HFFc6 (cell line): ENCODE measurements at regions not wholly inside any gene's neighbourhood (a gene's known extent, or its start where the extent isn't known, plus 50 kb on each side); places are given as distances from the start of the nearest gene placed in this dataset.

Experiments
- DNase-seq: peaks from one replicate; pipeline ENCODE4 v3.0.0-alpha.2; 2018
- H3K27ac Mint-ChIP-seq: 2 replicates; pipeline ENCODE4 v1.8.0; 2020; ENCODE audit warnings: mild to moderate bottlenecking, mixed read lengths
- H3K27me3 Mint-ChIP-seq: 2 replicates; pipeline ENCODE4 v1.8.0; 2021; ENCODE audit warnings: mild to moderate bottlenecking, moderate library complexity, mixed read lengths; ENCODE audit not compliant: insufficient read depth
- H3K36me3 Mint-ChIP-seq: 2 replicates; pipeline ENCODE4 v1.8.0; 2021; ENCODE audit warnings: low read depth, mixed read lengths
- H3K4me1 Mint-ChIP-seq: 2 replicates; pipeline ENCODE4 v1.8.0; 2020; ENCODE audit warnings: low read depth, mixed read lengths
- H3K4me3 Mint-ChIP-seq: 2 replicates; pipeline ENCODE4 v1.8.0; 2020; ENCODE audit warnings: mild to moderate bottlenecking, moderate library complexity, mixed read lengths
- H3K9me3 Mint-ChIP-seq: 2 replicates; pipeline ENCODE4 v1.8.0; 2020; ENCODE audit warnings: mild to moderate bottlenecking, mixed read lengths
- TF ChIP-seq, protein P1 (sequence below): fragments of 200-600 bp; sonication (generic); IDR thresholded peaks from 2 replicates; pipeline ENCODE4 v1.5.0; 2021; ENCODE audit warnings: antibody characterized with exemption, mild to moderate bottlenecking

DNA sequence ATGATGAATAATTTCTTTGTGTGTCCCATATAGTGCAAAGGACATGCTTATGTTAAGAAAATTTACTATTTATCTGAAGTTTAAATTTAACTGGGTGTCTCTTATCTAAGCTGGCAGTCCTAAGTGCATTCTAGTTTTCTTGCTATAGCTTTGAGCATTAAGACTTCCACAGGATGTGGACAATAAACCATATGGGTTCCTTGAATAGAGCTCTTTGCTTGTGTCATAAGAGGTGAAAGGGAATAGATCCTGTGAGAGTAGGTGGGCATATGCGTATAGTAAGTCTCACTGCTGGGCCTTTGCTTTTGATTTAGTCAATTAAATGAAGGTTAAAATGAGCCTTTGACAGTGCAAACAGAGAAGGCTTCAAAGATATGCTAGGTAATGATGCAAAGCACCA is 223.4 kb upstream of the GYPA start:
- DNase-seq: no peak
- Mint-ChIP-seq H3K4me1 (no peaks in the 10 kb centered on the region), H3K27me3 (peaks cover 11% of the 10 kb centered on the region), H3K36me3 (no peaks in the 10 kb centered on the region), H3K9me3 (no peaks in the 10 kb centered on the region), H3K4me3 (no peak overlapping the region), H3K27ac (no peak overlapping the region)
- TF ChIP-seq, protein P1, sequence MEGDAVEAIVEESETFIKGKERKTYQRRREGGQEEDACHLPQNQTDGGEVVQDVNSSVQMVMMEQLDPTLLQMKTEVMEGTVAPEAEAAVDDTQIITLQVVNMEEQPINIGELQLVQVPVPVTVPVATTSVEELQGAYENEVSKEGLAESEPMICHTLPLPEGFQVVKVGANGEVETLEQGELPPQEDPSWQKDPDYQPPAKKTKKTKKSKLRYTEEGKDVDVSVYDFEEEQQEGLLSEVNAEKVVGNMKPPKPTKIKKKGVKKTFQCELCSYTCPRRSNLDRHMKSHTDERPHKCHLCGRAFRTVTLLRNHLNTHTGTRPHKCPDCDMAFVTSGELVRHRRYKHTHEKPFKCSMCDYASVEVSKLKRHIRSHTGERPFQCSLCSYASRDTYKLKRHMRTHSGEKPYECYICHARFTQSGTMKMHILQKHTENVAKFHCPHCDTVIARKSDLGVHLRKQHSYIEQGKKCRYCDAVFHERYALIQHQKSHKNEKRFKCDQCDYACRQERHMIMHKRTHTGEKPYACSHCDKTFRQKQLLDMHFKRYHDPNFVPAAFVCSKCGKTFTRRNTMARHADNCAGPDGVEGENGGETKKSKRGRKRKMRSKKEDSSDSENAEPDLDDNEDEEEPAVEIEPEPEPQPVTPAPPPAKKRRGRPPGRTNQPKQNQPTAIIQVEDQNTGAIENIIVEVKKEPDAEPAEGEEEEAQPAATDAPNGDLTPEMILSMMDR: no peak

DNA sequence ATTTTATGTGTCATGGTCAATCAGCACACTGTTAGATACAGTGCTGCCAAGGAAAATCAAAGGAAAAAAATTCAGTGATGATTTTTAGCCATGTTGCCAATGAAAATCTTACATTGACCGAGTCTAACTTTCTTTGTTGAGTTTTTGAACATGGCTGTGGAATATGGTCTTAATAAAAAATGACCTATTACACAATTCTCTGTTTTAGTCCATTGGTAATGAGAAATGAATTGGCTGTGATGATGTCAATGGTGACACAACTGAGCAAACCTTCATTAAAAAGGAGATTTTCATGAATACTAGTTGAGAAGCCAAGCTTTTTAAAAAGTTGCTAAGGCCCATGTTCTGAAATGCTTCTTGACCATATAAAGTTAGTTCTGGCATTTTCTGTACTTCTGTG is 225.9 kb upstream of the GYPA start:
- Mint-ChIP-seq H3K36me3 (no peaks in the 10 kb centered on the region), H3K27ac (no peak overlapping the region), H3K9me3 (no peaks in the 10 kb centered on the region), H3K4me3 (no peak overlapping the region), H3K4me1 (no peaks in the 10 kb centered on the region), H3K27me3 (peaks cover 2% of the 10 kb centered on the region)
- TF ChIP-seq, protein P1: no peak
- no peak for DNase-seq

DNA sequence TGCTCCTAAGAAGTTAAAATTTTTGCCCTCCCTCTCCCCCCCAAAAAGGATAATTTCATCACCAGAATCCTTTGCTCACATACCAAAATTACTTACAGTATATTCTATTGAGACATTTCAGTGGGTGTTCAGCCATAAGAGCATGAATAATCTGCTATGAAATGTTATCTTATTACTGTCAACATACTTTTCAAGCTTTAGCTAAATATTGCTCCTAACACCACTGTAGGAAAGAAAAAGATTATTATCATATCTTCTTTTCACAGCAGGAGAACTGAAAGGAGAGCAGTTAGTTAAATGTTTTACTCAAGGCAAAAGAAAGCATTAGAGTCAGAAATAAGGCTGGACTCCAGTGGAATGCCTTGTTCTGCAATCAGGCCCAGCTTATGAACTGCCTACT is 231.0 kb upstream of the GYPA start:
- no peak for DNase-seq
- Mint-ChIP-seq H3K27ac (no peak overlapping the region), H3K9me3 (no peaks in the 10 kb centered on the region), H3K27me3 (no peaks in the 10 kb centered on the region; the same call in 1 of the 2 replicates), H3K36me3 (no peaks in the 10 kb centered on the region), H3K4me3 (no peak overlapping the region), H3K4me1 (no peaks in the 10 kb centered on the region)
- TF ChIP-seq, protein P1: no peak

DNA sequence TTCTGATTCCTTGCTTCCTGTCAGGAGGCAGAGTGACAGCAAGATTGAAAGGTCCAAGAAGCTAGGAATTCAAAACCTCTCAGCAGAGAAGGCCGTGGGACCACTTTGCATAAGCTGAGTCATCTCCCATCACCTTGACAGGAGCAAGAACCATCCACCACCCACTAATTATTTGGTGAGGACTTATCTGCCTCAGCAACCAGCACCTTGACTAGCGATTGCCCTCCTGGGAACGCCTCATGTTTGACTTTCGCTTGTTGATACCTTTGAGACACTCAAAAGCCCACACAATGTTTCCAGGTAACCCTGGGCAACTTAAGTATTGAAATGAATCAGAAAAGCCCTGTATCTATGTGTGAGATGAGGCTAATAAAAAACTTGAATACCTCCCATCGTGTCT is 233.5 kb upstream of the GYPA start:
- H3K9me3 Mint-ChIP-seq: no peaks in the 10 kb centered on the region
- TF ChIP-seq, protein P1: no peak
- no peak overlapping the region for H3K4me3 Mint-ChIP-seq
- H3K36me3 Mint-ChIP-seq: no peaks in the 10 kb centered on the region
- H3K27ac Mint-ChIP-seq: no peak overlapping the region
- H3K4me1 Mint-ChIP-seq: no peaks in the 10 kb centered on the region
- no peaks in the 10 kb centered on the region; the same call in 1 of the 2 replicates for H3K27me3 Mint-ChIP-seq
- DNase-seq: no peak

DNA sequence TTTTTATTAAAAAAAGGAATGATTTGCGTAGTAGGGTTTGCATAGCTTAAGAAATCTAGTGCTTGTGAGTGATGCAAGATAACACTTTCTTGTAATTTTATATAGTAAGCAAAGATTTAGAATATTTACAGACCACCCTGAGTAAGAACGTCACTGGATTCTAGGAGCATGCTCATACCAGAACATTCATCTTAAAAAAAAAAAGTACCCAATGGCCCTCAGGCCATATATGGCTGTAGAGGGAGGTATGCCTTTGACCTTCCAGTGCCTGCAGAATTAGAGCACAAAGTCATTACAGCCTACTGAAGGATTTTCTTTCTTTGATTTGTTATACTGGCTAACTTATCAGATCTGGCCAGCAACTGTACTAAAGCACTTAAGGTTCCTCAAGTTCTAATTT is 236.3 kb upstream of the GYPA start:
- no peak for DNase-seq
- Mint-ChIP-seq H3K4me1 (no peaks in the 10 kb centered on the region), H3K9me3 (no peaks in the 10 kb centered on the region), H3K27me3 (no peaks in the 10 kb centered on the region; the same call in 1 of the 2 replicates), H3K36me3 (no peaks in the 10 kb centered on the region), H3K4me3 (no peak overlapping the region), H3K27ac (no peak overlapping the region)
- TF ChIP-seq, protein P1: no peak

DNA sequence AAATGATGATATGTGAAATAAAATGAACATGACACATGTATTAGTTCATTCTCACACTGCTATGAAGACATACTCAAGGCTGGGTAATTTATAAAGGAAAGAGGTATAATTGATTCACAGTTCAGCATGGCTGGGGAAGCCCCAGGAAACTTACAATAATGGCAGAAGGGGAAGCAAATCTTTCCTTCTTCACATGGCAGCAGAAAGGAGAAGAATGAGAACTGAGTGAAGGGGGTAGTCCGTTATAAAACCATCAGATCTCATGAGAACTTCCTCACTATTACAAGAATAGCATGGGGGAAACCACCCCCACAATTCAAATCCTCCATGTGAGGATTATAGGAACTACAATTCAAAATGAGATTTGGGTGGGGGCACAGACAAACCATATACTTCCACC is 243.9 kb upstream of the GYPA start:
- TF ChIP-seq, protein P1: no peak
- peaks cover 5% of the 10 kb centered on the region; the same call in 1 of the 2 replicates for H3K9me3 Mint-ChIP-seq
- H3K4me1 Mint-ChIP-seq: no peaks in the 10 kb centered on the region
- H3K36me3 Mint-ChIP-seq: no peaks in the 10 kb centered on the region
- no peaks in the 10 kb centered on the region for H3K27me3 Mint-ChIP-seq
- H3K27ac Mint-ChIP-seq: no peak overlapping the region
- DNase-seq: no peak
- no peak overlapping the region for H3K4me3 Mint-ChIP-seq
